NCI-H510A (cell line): ENCODE measurements at regions not wholly inside any gene's neighbourhood (a gene's known extent, or its start where the extent isn't known, plus 50 kb on each side); places are given as distances from the start of the nearest gene placed in this dataset.

Source experiments
- DNase-seq: peaks from one replicate; lab custom pipeline; 2025; lab: John Stamatoyannopoulos, UW

DNA sequence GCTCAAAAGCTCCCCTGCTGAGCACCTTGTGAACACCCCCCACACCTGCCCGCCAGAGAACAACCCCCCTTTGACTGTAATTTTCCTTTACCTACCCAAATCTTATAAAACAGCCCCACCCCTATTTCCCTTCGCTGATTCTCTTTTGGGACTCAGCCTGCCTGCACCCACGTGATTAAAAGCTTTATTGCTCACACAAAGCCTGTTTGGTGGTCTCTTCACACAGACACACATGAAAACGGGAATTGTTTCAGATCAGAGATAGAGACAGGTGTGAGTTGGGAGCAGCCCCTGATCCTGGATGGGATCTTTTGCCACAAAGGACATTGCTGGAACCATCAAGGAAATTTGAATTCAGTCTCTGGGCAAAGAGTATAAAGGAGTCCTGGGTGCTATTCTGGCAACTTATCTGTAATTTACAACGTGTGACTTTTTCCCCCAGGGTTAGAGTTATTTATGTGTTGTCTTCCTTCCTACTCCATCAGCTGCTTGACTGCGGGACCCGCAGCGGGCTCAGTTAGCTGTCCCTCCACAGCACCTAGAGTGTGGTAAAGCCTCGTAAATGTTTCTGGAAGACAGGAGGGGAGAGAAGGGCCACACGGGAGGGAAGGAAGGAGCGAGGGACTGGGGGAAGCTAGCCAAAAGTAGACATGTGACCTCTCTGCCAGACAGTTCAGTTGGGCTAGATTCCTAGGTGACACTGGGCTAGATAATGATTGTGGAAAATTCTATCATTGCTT, 437.0 kb downstream of the ZNF608 start:
- DNase-seq, result no peak

DNA sequence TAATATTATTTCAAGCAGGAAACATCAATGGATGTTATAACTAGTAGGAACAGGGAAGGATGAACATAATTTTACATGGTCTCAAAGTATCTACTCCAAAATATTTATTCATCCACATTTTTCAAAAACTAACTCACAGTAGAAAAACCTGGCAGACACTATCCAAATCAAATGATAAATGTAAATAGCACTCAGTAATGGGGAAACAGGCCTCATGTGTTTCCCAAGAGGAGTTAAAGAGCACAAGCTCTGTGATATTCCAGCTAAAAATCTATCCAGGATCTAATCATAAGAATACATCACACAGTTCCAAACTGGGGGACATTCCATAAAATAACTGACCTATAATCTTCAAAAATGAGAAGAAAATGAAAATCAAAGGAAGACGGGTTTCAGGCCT, 443.1 kb downstream of the ZNF608 start:
- no peak for DNase-seq

DNA sequence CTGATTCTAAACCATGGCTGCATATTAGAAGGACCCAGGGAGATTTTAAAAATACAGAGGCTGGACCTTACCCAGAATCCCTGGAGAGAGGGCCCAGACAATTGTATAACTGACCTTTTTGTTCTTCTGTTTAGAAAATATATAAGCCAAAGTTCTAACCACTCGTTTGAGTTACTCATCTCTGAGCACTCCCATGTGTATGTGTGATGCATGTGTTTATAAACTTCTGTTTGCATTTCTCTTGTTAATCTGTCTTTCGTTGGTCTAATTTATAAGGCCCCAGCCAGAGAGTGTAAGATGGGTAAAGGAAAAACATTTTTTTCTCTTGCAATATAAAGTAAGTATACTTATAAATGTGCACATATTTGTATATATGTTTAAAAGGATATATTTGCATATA, 443.9 kb downstream of the ZNF608 start:
- DNase-seq, result no peak

GRCh38 chr5:124301850-124302249, 444.6 kb downstream of the ZNF608 start:
- no peak for DNase-seq

GRCh38 chr5:124300815-124301621, 445.4 kb downstream of the ZNF608 start:
- DNase-seq, result no peak

DNA sequence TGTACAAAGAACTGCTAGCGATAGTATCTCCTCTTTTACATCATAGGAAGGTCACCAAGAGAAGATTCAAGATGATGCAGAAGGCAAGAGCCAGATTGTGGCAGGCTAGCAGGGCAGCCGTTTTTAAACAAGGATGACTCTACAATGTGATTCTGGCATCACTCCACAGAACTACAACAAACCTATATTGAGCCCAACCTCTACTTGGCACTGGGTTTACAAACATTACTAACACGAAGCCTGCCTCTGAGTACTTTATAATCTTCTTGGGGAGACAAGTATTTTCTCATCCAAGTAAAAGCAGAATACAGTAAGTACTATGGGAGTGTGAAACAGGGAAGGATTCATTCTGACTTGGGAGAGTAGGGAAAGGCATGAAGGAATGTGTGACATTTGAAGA, 448.6 kb downstream of the ZNF608 start:
- DNase-seq, result no peak

GRCh38 chr5:124292322-124292855, 454.1 kb downstream of the ZNF608 start:
- DNase-seq, result no peak

DNA sequence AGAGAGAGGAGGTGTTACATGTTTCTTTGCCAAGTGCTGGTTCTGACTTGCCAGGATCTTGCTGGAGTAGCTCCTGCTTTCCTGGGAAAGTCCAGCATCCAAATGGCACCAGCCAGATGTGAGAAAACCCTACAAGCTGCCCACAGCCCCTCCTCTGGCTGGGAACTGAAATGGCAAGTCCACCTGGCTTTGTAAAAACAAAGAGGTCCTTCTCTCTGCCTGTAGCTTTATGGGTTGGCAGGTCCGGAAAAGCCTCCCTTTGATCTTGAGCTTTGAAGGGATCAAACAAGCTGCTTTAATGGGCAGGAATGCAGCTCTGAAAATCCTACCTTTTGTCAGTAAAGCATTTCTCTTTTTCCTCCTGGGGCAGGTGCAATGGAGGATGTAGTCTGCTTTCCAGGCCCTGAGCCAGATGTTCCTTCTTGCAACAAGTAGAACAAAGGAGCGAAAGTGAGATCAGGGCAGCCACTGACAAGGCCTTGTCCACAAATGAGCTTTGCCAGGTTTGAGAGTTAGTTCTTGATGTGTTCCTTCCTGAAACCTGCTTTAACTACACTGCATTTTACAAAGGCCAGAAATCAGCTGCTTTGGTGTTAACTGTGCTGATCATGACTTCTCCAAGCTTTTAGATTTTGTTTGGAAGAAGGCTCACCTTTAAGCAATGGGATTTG, 456.7 kb downstream of the ZNF608 start:
- peak; percentile 59 for DNase-seq

GRCh38 chr5:124289130-124289529, 457.3 kb downstream of the ZNF608 start:
- DNase-seq, result no peak

DNA sequence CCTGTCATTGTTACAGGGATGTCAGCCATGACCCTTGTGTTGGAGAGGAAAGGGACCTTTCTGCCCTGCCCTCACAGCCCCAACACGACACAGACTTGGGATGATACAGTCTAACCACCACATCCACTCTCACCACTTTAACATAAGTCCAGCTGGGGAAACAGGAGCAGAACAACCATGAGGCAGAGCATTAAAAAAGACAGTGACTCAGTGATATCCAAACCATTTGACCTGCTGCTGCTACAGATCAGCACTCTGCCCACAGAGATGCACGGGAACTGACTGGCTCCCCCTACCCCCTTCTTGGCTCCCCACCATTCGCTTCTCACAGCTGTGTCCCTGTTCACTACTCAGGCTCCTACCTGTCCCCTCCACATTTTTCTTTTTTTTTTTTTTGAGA, 458.6 kb downstream of the ZNF608 start:
- DNase-seq, result no peak

GRCh38 chr5:124285733-124286132, 460.7 kb downstream of the ZNF608 start:
- no peak for DNase-seq

- DNase-seq, result no peak
Measured at GRCh38 chr5:124285071-124285470, 461.4 kb downstream of the ZNF608 start.

GRCh38 chr5:124283031-124283430, 463.4 kb downstream of the ZNF608 start:
- no peak for DNase-seq

DNA sequence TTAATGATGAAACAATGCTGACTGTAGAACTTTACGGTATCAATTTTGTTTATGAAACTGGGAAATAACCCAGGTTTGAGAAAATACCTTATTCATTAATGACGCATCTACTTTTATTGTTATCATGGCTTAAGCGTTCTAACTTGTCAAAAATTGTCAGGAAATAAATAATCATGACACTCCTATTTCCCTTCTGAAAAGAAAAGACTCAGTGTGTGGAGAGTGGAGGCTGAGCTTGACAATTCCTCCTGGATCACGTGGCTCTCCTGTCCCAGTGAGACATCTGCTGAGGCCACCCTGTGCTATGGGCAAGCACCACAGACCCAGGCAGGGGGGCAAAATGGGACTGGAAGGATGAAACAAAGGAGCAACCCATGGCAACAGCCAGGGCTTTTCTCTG, 466.4 kb downstream of the ZNF608 start:
- no peak for DNase-seq

- no peak for DNase-seq
Measured at GRCh38 chr5:124279146-124279876, 467.1 kb downstream of the ZNF608 start.

GRCh38 chr5:124278636-124279035, 467.8 kb downstream of the ZNF608 start:
- DNase-seq, result no peak

DNA sequence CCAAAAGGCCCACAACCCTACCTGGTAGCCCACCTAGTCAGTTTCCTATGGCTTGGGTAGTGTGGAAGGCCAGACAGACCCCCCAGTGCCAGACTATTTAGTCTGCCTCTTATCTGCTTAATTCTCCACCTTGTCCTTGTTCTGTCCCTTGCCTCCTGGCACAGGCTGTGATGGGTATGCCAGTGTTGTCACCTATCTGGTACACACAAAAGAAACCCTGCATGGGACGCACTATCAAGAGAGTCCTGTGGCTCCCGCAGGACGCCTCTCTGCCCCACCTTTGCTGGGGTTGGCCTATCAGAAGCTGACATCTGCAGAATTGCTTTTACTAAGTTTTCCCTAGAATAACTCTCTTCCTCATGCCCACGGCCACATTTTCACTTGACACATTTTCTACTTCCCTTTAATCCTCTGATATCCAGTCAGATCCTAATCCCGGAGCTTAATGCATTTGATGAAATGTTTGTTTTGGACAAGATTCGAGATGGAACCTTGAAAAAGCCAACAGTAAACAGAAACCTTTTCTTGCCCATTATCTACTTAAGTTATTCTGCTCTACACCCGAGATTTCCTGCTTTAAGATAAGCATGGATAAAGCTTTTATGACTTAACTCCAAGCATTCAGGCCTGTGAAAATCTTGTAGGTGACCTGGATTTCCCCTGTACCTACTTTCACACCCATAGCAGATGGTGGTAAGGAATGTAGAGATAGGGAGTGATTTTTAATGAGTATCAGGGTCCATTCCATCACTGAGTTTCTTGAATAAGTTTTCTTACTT, 468.5 kb downstream of the ZNF608 start:
- DNase-seq, result no peak

- DNase-seq, result no peak
Measured at GRCh38 chr5:124276166-124276565, 470.3 kb downstream of the ZNF608 start.

- DNase-seq, result no peak
Measured at GRCh38 chr5:124274949-124275348, 471.5 kb downstream of the ZNF608 start.

DNA sequence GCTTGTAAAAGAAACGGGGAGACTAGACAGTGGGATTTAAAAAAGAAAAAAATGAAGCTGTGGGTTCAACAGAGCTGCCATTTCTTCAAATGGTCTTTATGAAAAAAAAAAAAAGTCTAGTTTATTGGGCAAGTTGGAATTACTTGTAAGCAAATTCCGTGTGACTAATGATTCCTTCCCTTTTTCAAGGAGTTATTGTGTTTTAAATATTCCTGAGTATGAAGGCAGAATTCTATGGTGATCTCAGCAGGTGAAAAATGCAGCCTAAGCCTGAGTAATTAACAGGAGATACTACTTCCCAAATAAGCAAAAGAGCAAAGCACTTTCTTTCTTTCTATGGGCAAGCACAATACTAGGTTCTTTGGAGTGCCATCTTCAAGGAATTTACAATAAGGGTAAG, 481.9 kb downstream of the ZNF608 start:
- DNase-seq, result no peak
